GM12873 (cell line): ENCODE measurements at regions not wholly inside any gene's neighbourhood (a gene's known extent, or its start where the extent isn't known, plus 50 kb on each side); places are given as distances from the start of the nearest gene placed in this dataset.

Experiments
- TF ChIP-seq, protein P1 (sequence below): IDR thresholded peaks from 2 replicates; pipeline ENCODE4 v1.5.1; 2012; ENCODE audit warnings: low read depth, mild to moderate bottlenecking, moderate library complexity, low read length, control low read depth; ENCODE audit not compliant: insufficient read depth; ENCODE audit errors: missing control alignments

DNA sequence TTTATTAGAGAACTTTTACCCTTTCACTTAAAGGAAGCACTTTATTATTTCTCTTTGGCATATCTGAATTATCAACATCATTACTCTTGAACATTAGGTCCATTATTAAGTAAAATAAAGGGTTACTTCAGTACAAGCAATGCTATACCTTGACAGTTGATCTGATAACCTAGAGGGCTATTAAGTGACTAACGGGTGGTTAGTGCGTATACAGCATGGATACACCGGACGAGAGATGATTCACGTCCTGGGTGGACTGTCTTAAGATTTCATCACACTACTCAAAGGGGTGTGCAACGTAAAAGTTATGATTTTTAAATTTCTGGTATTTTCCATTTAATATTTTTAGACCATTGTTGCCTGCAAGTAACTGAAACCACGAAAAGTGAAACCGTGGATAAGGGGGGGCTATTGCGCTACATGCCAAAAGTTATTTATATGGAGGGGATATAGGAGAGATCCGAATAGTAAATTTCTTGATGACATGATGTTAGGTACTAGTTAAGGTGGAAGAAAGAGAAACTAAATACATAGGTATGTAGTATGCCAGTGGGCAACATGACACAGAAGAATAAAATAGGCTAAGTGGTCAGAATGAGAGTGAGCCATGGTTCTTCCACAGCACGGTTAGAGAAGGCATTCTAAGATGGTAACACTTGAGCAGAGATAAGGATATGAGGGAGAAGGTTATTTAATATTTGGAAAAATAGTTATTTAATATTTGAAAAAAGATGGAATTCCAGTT, 230.8 kb upstream of the ANKRD50 start:
- TF ChIP-seq, protein P1, sequence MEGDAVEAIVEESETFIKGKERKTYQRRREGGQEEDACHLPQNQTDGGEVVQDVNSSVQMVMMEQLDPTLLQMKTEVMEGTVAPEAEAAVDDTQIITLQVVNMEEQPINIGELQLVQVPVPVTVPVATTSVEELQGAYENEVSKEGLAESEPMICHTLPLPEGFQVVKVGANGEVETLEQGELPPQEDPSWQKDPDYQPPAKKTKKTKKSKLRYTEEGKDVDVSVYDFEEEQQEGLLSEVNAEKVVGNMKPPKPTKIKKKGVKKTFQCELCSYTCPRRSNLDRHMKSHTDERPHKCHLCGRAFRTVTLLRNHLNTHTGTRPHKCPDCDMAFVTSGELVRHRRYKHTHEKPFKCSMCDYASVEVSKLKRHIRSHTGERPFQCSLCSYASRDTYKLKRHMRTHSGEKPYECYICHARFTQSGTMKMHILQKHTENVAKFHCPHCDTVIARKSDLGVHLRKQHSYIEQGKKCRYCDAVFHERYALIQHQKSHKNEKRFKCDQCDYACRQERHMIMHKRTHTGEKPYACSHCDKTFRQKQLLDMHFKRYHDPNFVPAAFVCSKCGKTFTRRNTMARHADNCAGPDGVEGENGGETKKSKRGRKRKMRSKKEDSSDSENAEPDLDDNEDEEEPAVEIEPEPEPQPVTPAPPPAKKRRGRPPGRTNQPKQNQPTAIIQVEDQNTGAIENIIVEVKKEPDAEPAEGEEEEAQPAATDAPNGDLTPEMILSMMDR: no peak

DNA sequence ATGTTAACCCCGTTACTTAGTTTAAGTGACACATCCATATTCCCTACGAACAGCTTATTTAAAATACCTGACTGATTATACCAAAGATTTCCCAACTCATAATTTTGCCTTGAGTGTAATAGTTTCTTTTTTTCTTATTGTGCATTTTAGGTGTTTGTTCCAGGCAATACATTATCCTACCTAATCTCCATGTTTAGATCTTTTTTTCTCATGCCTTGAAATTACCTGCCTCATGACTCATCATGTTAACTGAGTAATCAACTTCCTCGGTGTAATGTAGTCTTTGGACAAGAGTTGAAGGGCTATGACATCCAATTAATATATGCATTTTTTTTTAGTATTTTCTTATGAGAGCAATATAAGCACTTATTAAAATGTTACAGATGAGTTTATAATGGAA, 228.7 kb upstream of the ANKRD50 start:
- TF ChIP-seq, protein P1: no peak

DNA sequence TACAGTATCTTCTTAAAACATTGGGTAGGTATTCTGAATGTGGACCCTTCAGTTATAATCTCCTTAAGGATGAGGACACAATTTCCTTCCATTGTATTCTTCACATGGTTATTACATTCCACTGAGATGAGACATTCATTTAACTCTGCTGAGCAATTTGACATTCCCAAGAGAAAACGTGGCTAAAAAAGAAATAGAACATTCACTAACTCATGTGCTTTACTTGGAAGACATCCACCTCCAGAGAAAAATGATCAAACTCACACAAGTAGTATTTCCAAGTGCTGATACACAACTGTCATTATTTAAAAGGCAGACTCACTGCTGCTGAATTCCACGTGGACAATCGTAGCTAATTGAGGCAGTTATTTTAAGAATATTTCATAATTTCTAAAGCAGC, 227.9 kb upstream of the ANKRD50 start:
- TF ChIP-seq, protein P1: no peak

DNA sequence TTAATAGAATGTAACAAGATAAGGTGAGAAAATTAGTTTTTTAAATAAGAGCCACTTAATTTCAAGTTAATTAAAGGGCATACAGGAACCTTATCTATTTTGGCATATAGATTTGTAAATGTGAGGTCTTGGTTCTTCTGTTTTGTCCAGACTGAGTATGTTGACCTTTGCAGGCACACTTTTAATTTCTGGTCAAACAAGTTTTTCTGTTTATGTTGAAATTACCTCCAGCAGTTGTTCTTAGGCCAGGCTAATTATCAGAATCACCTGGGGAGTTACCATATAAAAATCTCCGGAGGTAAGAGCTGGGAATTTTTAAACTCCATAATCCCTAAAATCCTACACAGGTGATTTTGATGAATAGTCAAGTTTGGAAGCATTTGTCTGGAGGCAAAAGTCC, 227.4 kb upstream of the ANKRD50 start:
- TF ChIP-seq, protein P1: no peak

DNA sequence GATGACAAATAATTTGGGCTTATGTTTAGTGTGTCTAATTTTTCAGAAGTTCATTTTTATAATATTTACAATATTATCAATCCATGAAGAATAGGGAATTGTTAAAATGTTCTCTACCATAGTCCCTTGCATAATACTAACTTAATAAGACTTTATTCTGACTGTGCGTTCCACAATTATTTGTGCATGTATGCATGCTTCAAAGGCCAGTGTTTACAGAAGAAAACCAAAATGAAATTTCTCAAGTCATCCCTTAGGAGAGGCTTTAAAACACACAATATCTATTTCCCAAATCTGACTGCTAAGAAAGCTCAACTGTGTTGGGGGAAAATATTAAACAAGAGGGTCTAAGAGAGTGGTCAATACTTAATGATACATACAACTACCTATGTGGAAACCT, 226.3 kb upstream of the ANKRD50 start:
- TF ChIP-seq, protein P1: no peak

DNA sequence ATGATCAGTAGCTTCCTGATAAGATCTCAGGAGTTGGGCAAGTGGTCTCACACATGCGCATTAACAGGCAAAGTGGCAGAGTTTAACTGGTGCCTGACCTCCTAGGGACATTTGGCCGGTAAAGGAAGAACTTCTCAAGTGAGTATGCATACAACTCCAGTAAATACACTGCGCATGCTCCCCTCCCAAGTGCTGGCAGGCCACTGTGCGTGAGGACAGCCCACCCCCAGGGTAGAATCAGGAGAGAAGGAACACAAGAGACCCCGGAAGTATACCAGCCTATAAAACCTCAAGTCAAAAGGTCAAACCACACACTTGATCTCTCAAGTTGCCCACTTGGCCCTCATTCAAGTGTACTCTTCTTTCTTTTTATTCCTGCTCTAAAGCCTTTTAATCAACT, 225.5 kb upstream of the ANKRD50 start:
- TF ChIP-seq, protein P1: no peak

DNA sequence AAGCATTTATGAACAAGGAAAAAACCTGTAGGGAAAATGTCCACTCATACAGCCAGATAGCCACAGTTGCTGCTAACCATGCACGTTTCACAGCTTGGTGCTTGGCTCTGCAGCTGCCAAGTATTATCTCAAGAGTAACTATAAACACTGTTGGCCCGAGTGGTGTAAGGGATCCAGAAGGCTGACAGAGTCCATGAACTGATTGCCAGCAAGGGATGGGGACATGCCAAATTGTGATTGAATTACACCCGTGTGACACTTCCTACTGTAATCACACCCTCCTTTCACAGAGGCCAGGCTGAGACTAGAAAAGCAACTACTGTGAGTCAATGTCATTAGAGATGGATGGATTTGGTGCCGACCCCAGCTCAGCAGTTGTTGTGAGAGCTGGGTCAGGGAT, 223.9 kb upstream of the ANKRD50 start:
- TF ChIP-seq, protein P1: no peak
